GM23248 (cell line): ENCODE measurements at regions not wholly inside any gene's neighbourhood (a gene's known extent, or its start where the extent isn't known, plus 50 kb on each side); places are given as distances from the start of the nearest gene placed in this dataset.

ENCODE experiments used
- EZH2 ChIP-seq: fragments of 200-600 bp; sonication (generic); IDR thresholded peaks from 2 replicates; pipeline ENCODE4 v1.6.1; 2018; ENCODE audit warnings: antibody characterized with exemption, mild to moderate bottlenecking; ENCODE audit not compliant: insufficient read depth, poor library complexity, severe bottlenecking
- EZH2phosphoT487 ChIP-seq: fragments of 200-600 bp; sonication (generic); IDR thresholded peaks from 2 replicates; pipeline ENCODE4 v1.6.1; 2018; ENCODE audit warnings: antibody characterized with exemption, moderate library complexity, mild to moderate bottlenecking, low read depth; ENCODE audit not compliant: insufficient read depth

DNA sequence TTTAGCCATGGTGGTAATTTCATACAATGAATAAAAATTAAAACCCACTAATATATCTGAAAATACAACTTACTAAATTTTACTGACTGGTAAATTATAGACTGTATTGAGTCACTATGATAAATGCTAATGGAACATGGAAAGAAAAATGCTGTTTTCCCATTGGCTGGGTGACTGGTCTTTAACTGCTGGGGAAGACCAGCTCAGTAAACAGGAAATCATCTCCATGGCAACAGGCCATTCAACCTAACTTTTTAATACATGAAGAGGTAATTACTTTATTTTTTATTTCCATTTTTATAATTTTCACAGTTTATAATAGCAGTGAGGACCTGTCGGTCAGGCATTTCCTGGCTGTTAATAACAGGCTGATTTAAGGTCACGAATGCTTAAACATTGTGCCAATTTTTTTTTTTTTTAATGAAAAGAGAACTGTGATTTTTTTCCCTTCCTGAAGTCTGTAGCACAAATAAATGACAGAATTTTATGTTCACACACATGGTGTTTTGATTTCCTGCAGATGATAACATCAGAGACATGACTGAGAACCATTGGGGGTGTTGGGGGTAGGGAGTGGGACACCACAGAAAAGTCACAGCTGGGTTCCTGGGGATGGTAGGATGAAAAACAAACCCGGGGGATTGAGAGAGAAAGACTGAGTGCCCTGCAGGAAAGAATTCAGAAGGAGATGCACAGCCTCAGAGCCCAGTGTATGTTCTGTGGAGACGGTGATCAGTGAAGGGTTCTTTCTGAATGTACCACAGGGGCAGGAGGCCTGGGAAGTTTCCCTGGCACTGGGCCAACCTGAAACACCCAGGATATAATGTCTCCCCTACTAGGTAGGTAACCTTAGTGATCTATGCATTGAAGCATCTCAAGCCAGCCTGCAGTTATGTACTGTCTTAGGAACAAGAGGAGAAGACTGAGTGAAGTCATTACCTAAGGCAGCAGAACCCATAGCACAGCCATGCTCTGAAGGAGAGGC lies 297.1 kb downstream of the COG6 start:
- TF ChIP-seq EZH2phosphoT487 = no peak
- TF ChIP-seq EZH2 = no peak
